HCT116 (cell line): ENCODE measurements at regions not wholly inside any gene's neighbourhood (a gene's known extent, or its start where the extent isn't known, plus 50 kb on each side); places are given as distances from the start of the nearest gene placed in this dataset.

Experiments used
- ATAC-seq: fragments of 200-7000 bp; cut with Tn5 transposase; 2 replicates; pipeline ENCODE4 v1.9.1; 2020; ENCODE audit warnings: mild to moderate bottlenecking, moderate library complexity
- BruUV-seq: library from RNA; stranded (reverse); fragments of 400-500 nt; replicated peaks from 2 replicates; lab custom pipeline; 2021; lab: Mats Ljungman, UMichigan
- CTCF ChIA-PET: fragments of 300-600 bp; sonication (Branson Sonifier 250); formaldehyde crosslinking; loops from one replicate; lab custom pipeline; 2021; ENCODE audit warnings: antibody characterized with exemption; lab: Charles Lee
- POLR2A ChIA-PET: fragments of 300-600, 350-600 bp; sonication (Branson Sonifier 250); formaldehyde crosslinking; loops from one replicate; lab custom pipeline; 2021; ENCODE audit warnings: antibody characterized with exemption; lab: Charles Lee
- RAD21 ChIA-PET, 2 experiments: fragments of 300-600 bp; sonication (Branson Sonifier 250); formaldehyde crosslinking; loops; one replicate each; lab custom pipeline; 2023; ENCODE audit warnings: low total read pairs in 2 of 2; ENCODE audit not compliant: uncharacterized antibody in 2 of 2, unreplicated experiment in 2 of 2, low non-redundant PET in 1 of 2; lab: Charles Lee
- DNase-seq: peaks from one replicate; pipeline ENCODE4 v3.0.0-alpha.2; 2010; ENCODE audit warnings: low read depth, low spot score
- H2AFZ ChIP-seq: fragments of 200-600 bp; shearing (Covaris generic), sonication (generic); 2 replicates; pipeline ENCODE4 v1.6.1; 2017; ENCODE audit warnings: low read depth, mixed run types, mixed read lengths, antibody characterized with exemption, low read length; ENCODE audit not compliant: poor library complexity, severe bottlenecking
- H3K27ac ChIP-seq: 2 replicates; pipeline ENCODE4 v1.5.1; 2012; ENCODE audit warnings: low read depth, low read length
- H3K27me3 ChIP-seq: fragments of 200-600 bp; sonication (generic); 2 replicates; pipeline ENCODE4 v1.6.1; 2016; ENCODE audit warnings: mixed run types, low read length, mixed read lengths; ENCODE audit not compliant: insufficient read depth
- H3K36me3 ChIP-seq, 2 experiments: fragments of 200-500 bp in 1 of 2; fragments of 200-600 bp in 1 of 2; sonication (Bioruptor generic) in 1 of 2; sonication (generic) in 1 of 2; 2 replicates each; pipeline versions ENCODE4 v1.5.1 to v1.6.1; 2014 to 2016; ENCODE audit warnings: low read length in 2 of 2, inconsistent platforms in 1 of 2, mixed read lengths in 1 of 2, mixed run types in 1 of 2; ENCODE audit not compliant: insufficient read depth in 2 of 2, control insufficient read depth in 1 of 2
- H3K4me1 ChIP-seq, 2 experiments: fragments of 200-600 bp in 1 of 2; sonication (generic) in 1 of 2; 2 replicates each; pipeline versions ENCODE4 v1.5.1 to v1.6.1; 2012 to 2017; ENCODE audit warnings: low read length in 2 of 2, inconsistent platforms in 1 of 2, mild to moderate bottlenecking in 1 of 2, mixed read lengths in 1 of 2, mixed run types in 1 of 2, moderate library complexity in 1 of 2; ENCODE audit not compliant: insufficient read depth in 2 of 2, control insufficient read depth in 1 of 2
- H3K4me2 ChIP-seq: fragments of 200-600 bp; sonication (generic); 2 replicates; pipeline ENCODE4 v1.6.1; 2017; ENCODE audit warnings: mixed run types, low read length, mixed read lengths
- H3K4me3 ChIP-seq, 2 experiments: fragments of 200-600 bp in 1 of 2; sonication (generic) in 1 of 2; replicated peaks in 1 of 2; 2 replicates each; pipeline ENCODE4 v1.5.1; 2011 to 2016; ENCODE audit warnings: low read length in 2 of 2, control low read depth in 1 of 2, low read depth in 1 of 2, mild to moderate bottlenecking in 1 of 2, mixed read lengths in 1 of 2, mixed run types in 1 of 2
- H3K79me2 ChIP-seq: fragments of 200-600 bp; sonication (generic); 2 replicates; pipeline ENCODE4 v1.6.1; 2017; ENCODE audit warnings: mild to moderate bottlenecking, mixed run types, low read length, moderate library complexity, mixed read lengths; ENCODE audit not compliant: insufficient read depth
- H3K9ac ChIP-seq: fragments of 200-600 bp; sonication (generic); 2 replicates; pipeline ENCODE4 v1.6.1; 2016; ENCODE audit warnings: low read length, mixed read lengths
- H3K9me2 ChIP-seq: fragments of 200-600 bp; sonication (generic), shearing (Covaris generic); 2 replicates; pipeline ENCODE4 v1.6.1; 2017; ENCODE audit warnings: mixed run types, mild to moderate bottlenecking, moderate library complexity; ENCODE audit not compliant: insufficient read depth
- H3K9me3 ChIP-seq, 2 experiments: fragments of 200-500 bp in 1 of 2; fragments of 200-600 bp in 1 of 2; sonication (Bioruptor generic) in 1 of 2; sonication (generic) in 1 of 2; 2 replicates each; pipeline ENCODE4 v1.6.1; 2014 to 2017; ENCODE audit warnings: low read length in 2 of 2, mixed read lengths in 2 of 2, inconsistent platforms in 1 of 2, low read depth in 1 of 2, mild to moderate bottlenecking in 1 of 2, mixed run types in 1 of 2, moderate library complexity in 1 of 2; ENCODE audit not compliant: control insufficient read depth in 1 of 2, insufficient read depth in 1 of 2
- H4K20me1 ChIP-seq: fragments of 200-600 bp; sonication (generic), shearing (Covaris generic); 2 replicates; pipeline ENCODE4 v1.6.1; 2017; ENCODE audit warnings: mixed run types, mild to moderate bottlenecking, moderate library complexity; ENCODE audit not compliant: insufficient read depth
- CEBPB ChIP-seq: IDR thresholded peaks from 2 replicates; pipeline ENCODE4 v1.6.1; 2012; ENCODE audit warnings: low read depth
- ELF1 ChIP-seq: IDR thresholded peaks from 2 replicates; pipeline ENCODE4 v1.6.1; 2012; ENCODE audit warnings: low read depth, borderline replicate concordance
- EZH2phosphoT487 ChIP-seq: fragments of 200-600 bp; IDR thresholded peaks from 2 replicates; pipeline ENCODE4 v1.6.1; 2018; ENCODE audit warnings: antibody characterized with exemption, borderline replicate concordance
- JUND ChIP-seq: IDR thresholded peaks from 2 replicates; pipeline ENCODE4 v1.6.1; 2012
- POLR2AphosphoS5 ChIP-seq: IDR thresholded peaks from 2 replicates; pipeline ENCODE4 v1.6.1; 2011; ENCODE audit warnings: mild to moderate bottlenecking, low read depth, low read length, moderate library complexity
- TCF7L2 ChIP-seq: IDR thresholded peaks from 2 replicates; pipeline ENCODE4 v1.7.0; 2011; ENCODE audit warnings: borderline replicate concordance, inconsistent platforms; ENCODE audit not compliant: insufficient read depth, insufficient read length; ENCODE audit errors: extremely low read depth
- ZFX ChIP-seq: fragments of 450-650 bp; IDR thresholded peaks from 2 replicates; pipeline ENCODE4 v1.6.1; 2017
- ZNF274 ChIP-seq: fragments of 200-500 bp; sonication (Bioruptor generic); IDR thresholded peaks from 2 replicates; pipeline ENCODE4 v1.6.1; 2014; ENCODE audit warnings: mild to moderate bottlenecking, low read depth, low read length, inconsistent platforms
- intact Hi-C: fragments of 100-400 bp; cut with micrococcal nuclease; formaldehyde crosslinking; loops from 2 replicates; pipeline ENCODE4 v1.10.0; 2022
- TF ChIP-seq, protein P1 (sequence below): IDR thresholded peaks from 2 replicates; pipeline ENCODE4 v1.6.1; 2012; ENCODE audit warnings: low read depth
- TF ChIP-seq, protein P2 (sequence below): IDR thresholded peaks from 2 replicates; pipeline ENCODE4 v1.6.1; 2012

DNA sequence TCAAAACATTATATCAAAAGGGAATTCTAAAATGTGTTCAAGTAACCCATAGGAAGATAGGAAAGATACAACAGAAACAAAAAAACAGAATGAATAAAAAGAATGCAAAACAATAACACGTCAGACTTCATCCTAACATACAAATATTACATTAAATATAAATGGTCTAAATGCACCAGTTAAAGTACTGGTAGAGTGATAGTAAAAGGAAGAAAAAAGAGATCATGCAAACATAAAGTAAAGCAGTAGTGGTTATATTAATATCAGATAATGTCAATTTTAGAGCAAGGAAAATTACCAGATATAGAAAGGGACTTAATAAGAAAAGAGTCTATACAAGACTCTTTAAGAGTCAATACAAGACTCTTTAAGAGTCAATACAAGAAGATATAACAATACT, 755.7 kb downstream of the MCTP2 start:
- no peaks in the 10 kb centered on the region for H3K36me3 ChIP-seq
- no peaks in the 10 kb centered on the region for H3K9me2 ChIP-seq
- no peak overlapping the region for H3K27ac ChIP-seq
- H2AFZ ChIP-seq, result no peak overlapping the region
- H3K4me2 ChIP-seq, result no peak overlapping the region
- CTCF ChIA-PET, result no interaction called here
- no peak for TF ChIP-seq ZNF274
- TF ChIP-seq, protein P1, sequence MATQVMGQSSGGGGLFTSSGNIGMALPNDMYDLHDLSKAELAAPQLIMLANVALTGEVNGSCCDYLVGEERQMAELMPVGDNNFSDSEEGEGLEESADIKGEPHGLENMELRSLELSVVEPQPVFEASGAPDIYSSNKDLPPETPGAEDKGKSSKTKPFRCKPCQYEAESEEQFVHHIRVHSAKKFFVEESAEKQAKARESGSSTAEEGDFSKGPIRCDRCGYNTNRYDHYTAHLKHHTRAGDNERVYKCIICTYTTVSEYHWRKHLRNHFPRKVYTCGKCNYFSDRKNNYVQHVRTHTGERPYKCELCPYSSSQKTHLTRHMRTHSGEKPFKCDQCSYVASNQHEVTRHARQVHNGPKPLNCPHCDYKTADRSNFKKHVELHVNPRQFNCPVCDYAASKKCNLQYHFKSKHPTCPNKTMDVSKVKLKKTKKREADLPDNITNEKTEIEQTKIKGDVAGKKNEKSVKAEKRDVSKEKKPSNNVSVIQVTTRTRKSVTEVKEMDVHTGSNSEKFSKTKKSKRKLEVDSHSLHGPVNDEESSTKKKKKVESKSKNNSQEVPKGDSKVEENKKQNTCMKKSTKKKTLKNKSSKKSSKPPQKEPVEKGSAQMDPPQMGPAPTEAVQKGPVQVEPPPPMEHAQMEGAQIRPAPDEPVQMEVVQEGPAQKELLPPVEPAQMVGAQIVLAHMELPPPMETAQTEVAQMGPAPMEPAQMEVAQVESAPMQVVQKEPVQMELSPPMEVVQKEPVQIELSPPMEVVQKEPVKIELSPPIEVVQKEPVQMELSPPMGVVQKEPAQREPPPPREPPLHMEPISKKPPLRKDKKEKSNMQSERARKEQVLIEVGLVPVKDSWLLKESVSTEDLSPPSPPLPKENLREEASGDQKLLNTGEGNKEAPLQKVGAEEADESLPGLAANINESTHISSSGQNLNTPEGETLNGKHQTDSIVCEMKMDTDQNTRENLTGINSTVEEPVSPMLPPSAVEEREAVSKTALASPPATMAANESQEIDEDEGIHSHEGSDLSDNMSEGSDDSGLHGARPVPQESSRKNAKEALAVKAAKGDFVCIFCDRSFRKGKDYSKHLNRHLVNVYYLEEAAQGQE, result no peak
- no peak for TF ChIP-seq EZH2phosphoT487
- TF ChIP-seq, protein P2, sequence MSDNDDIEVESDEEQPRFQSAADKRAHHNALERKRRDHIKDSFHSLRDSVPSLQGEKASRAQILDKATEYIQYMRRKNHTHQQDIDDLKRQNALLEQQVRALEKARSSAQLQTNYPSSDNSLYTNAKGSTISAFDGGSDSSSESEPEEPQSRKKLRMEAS, result no peak
- no peak for TF ChIP-seq CEBPB
- no peak for TF ChIP-seq POLR2AphosphoS5
- no peak for TF ChIP-seq ZFX
- no peak for TF ChIP-seq ELF1
- TF ChIP-seq JUND, result no peak
- TF ChIP-seq TCF7L2, result no peak
- no TSS peak for BruUV-seq
- H3K27me3 ChIP-seq, result no peaks in the 10 kb centered on the region
- intact Hi-C loops, result no loop called here
- no peak overlapping the region for H3K9ac ChIP-seq
- POLR2A ChIA-PET, result no interaction called here
- no peaks in the 10 kb centered on the region for H3K4me1 ChIP-seq
- H3K9me3 ChIP-seq, result no peaks in the 10 kb centered on the region; a peak in 1 of 4 replicates
- ATAC-seq, result no peak
- DNase-seq, result no peak
- H4K20me1 ChIP-seq, result no peaks in the 10 kb centered on the region
- no peak overlapping the region for H3K4me3 ChIP-seq
- RAD21 ChIA-PET, result no interaction called here
- no peaks in the 10 kb centered on the region for H3K79me2 ChIP-seq
